Endothelial cell of umbilical vein (primary cell): ENCODE measurements at regions not wholly inside any gene's neighbourhood (a gene's known extent, or its start where the extent isn't known, plus 50 kb on each side); places are given as distances from the start of the nearest gene placed in this dataset.

Experiments used
- BruUV-seq: library from RNA; stranded (reverse); fragments of 400-500 nt; replicated peaks from 2 replicates; lab custom pipeline; 2021; lab: Mats Ljungman, UMichigan
- CTCF ChIA-PET: fragments of 300-600, 350-600 bp; sonication (Branson Sonifier 250); formaldehyde crosslinking; loops from one replicate; lab custom pipeline; 2021; ENCODE audit warnings: antibody characterized with exemption, inconsistent platforms; lab: Charles Lee
- POLR2A ChIA-PET: fragments of 300-600, 350-600 bp; sonication (Branson Sonifier 250); formaldehyde crosslinking; loops from one replicate; lab custom pipeline; 2021; ENCODE audit warnings: antibody characterized with exemption, inconsistent platforms; lab: Charles Lee
- DNase-seq: peaks from one replicate; pipeline ENCODE4 v3.0.0-alpha.2; 2011; ENCODE audit warnings: low read depth, low spot score
- FAIRE-seq: peaks from 2 replicates; lab custom pipeline; 2011; peaks lifted over from hg19 to GRCh38; lab: Jason Lieb, UNC
- H2AFZ ChIP-seq: 2 replicates; pipeline ENCODE4 v1.6.0; 2012; ENCODE audit warnings: low read depth, low read length, control low read depth, inconsistent platforms
- H3K27ac ChIP-seq: 2 replicates; pipeline ENCODE4 v1.5.1; 2011; ENCODE audit warnings: low read depth, mild to moderate bottlenecking, control low read depth, low read length, moderate library complexity; ENCODE audit not compliant: insufficient read depth
- H3K27me3 ChIP-seq, 2 experiments: 2 replicates each; pipeline versions ENCODE4 v1.6.0 to v1.6.1; 2011; ENCODE audit warnings: low read length in 2 of 2, mixed read lengths in 1 of 2; ENCODE audit not compliant: control insufficient read depth in 2 of 2, insufficient read depth in 2 of 2
- H3K36me3 ChIP-seq, 2 experiments: 2 replicates in 1 of 2; 3 replicates in 1 of 2; pipeline ENCODE4 v1.5.1; 2011; ENCODE audit warnings: low read length in 2 of 2, mild to moderate bottlenecking in 1 of 2, moderate library complexity in 1 of 2; ENCODE audit not compliant: control insufficient read depth in 2 of 2, insufficient read depth in 2 of 2; ENCODE audit errors: extremely low read depth in 1 of 2
- H3K4me1 ChIP-seq: 3 replicates; pipeline ENCODE4 v1.5.1; 2011; ENCODE audit warnings: mild to moderate bottlenecking, low read length; ENCODE audit not compliant: control insufficient read depth, insufficient read depth; ENCODE audit errors: extremely low read depth
- H3K4me2 ChIP-seq: 2 replicates; pipeline ENCODE4 v1.6.1; 2011; ENCODE audit warnings: low read length, control low read depth, mixed read lengths; ENCODE audit not compliant: insufficient read depth
- H3K4me3 ChIP-seq, 3 experiments: fragments of 200-600 bp in 1 of 3; sonication (generic), shearing (Covaris generic) in 1 of 3; replicated peaks in 1 of 3; 2 replicates each; pipeline ENCODE4 v1.5.1; 2011 to 2016; ENCODE audit warnings: control low read depth in 3 of 3, low read length in 3 of 3, mild to moderate bottlenecking in 2 of 3, inconsistent platforms in 1 of 3, low read depth in 1 of 3, moderate library complexity in 1 of 3; ENCODE audit not compliant: insufficient read depth in 1 of 3
- H3K79me2 ChIP-seq: 2 replicates; pipeline ENCODE4 v1.6.0; 2012; ENCODE audit warnings: low read length, inconsistent platforms; ENCODE audit not compliant: control insufficient read depth, insufficient read depth
- H3K9ac ChIP-seq: replicated peaks from 2 replicates; pipeline ENCODE3; 2011; ENCODE audit warnings: low read length, control low read depth; ENCODE audit not compliant: insufficient read depth; ENCODE audit errors: extremely low read depth
- H3K9me1 ChIP-seq: replicated peaks from 3 replicates; pipeline ENCODE4 v1.6.0; 2011; ENCODE audit warnings: mild to moderate bottlenecking, low read length; ENCODE audit not compliant: control insufficient read depth, insufficient read depth; ENCODE audit errors: extremely low read depth
- H3K9me3 ChIP-seq: replicated peaks from 2 replicates; pipeline ENCODE4 v1.5.1; 2012; ENCODE audit warnings: low read length, inconsistent platforms; ENCODE audit not compliant: control insufficient read depth, insufficient read depth
- H4K20me1 ChIP-seq: replicated peaks from 2 replicates; pipeline ENCODE3; 2011; ENCODE audit warnings: mild to moderate bottlenecking, low read length; ENCODE audit not compliant: control insufficient read depth, insufficient read depth; ENCODE audit errors: extremely low read depth
- CTCF ChIP-seq, 2 donors: IDR thresholded peaks; 1 replicate in 1 of 2; 2 replicates in 1 of 2; pipeline ENCODE4 v1.5.1; 2011; ENCODE audit warnings: low read length in 2 of 2, mild to moderate bottlenecking in 2 of 2, moderate library complexity in 2 of 2, control low read depth in 1 of 2, inconsistent platforms in 1 of 2, low read depth in 1 of 2; ENCODE audit not compliant: insufficient read depth in 1 of 2; ENCODE audit errors: extremely low read depth in 1 of 2
- EZH2 ChIP-seq: IDR thresholded peaks from 2 replicates; pipeline ENCODE4 v1.6.1; 2012; ENCODE audit warnings: borderline replicate concordance, low read depth, mild to moderate bottlenecking, moderate library complexity, low read length, inconsistent platforms; ENCODE audit not compliant: severe bottlenecking
- FOS ChIP-seq: IDR thresholded peaks from 2 replicates; pipeline ENCODE4 v1.6.1; 2011; ENCODE audit warnings: mild to moderate bottlenecking, low read length, moderate library complexity, borderline replicate concordance; ENCODE audit not compliant: insufficient read depth
- GATA2 ChIP-seq: IDR thresholded peaks from 2 replicates; pipeline ENCODE4 v1.7.0; 2011; ENCODE audit warnings: low read depth, mild to moderate bottlenecking, moderate library complexity, mixed read lengths, low read length; ENCODE audit not compliant: insufficient read length, insufficient read depth
- JUN ChIP-seq: IDR thresholded peaks from 2 replicates; pipeline ENCODE4 v1.6.1; 2011; ENCODE audit warnings: borderline replicate concordance, low read depth; ENCODE audit not compliant: insufficient read length, insufficient read depth
- MAX ChIP-seq: IDR thresholded peaks from 2 replicates; pipeline ENCODE4 v1.6.1; 2011; ENCODE audit not compliant: insufficient read depth, insufficient read length
- MYC ChIP-seq: IDR thresholded peaks from one replicate; pipeline ENCODE4 v1.6.1; 2011; ENCODE audit warnings: mild to moderate bottlenecking, low read depth, low read length
- POLR2A ChIP-seq: IDR thresholded peaks from 2 replicates; pipeline ENCODE4 v1.6.1; 2012; ENCODE audit warnings: low read depth, mild to moderate bottlenecking, control low read depth, low read length
- POLR2AphosphoS5 ChIP-seq: IDR thresholded peaks from 2 replicates; pipeline ENCODE4 v1.6.1; 2012; ENCODE audit warnings: low read depth, mild to moderate bottlenecking, control low read depth, low read length, moderate library complexity; ENCODE audit not compliant: insufficient read depth
- dilution Hi-C: fragments of 300-500 bp; cut with MboI; formaldehyde crosslinking; loops from one replicate; pipeline ENCODE4 v1.15.0; 2019; ENCODE audit warnings: low sequenced_read_pairs; ENCODE audit not compliant: extremely low pct_ligation_motif_present
- intact Hi-C: fragments of 100-400 bp; cut with micrococcal nuclease; formaldehyde crosslinking; loops from one replicate; pipeline ENCODE4 v1.10.0; 2022

- Histone ChIP-seq H3K9me1 (no peaks in the 10 kb centered on the region), H3K36me3 (no peaks in the 10 kb centered on the region), H3K4me1 (peaks cover 8% of the 10 kb centered on the region), H4K20me1 (no peaks in the 10 kb centered on the region), H3K79me2 (no peaks in the 10 kb centered on the region), H3K9me3 (no peaks in the 10 kb centered on the region), H3K4me3 (no peak overlapping the region), H3K9ac (no peak overlapping the region), H3K27ac (no peak overlapping the region), H3K4me2 (no peak overlapping the region), H2AFZ (no peak overlapping the region), H3K27me3 (no peaks in the 10 kb centered on the region)
- no TSS peak for BruUV-seq
- CTCF ChIA-PET, result interaction anchor here (1.9 kb wide), 1 partner anchor 506 kb away, joined by 6 read pairs; no protein-coding TSS in a partner anchor
- DNase-seq (no peak), FAIRE-seq (no peak)
- TF ChIP-seq EZH2 (no peak), GATA2 (no peak), CTCF (IDR thresholded peaks at IDR 0.05; ENCODE audit: extremely low read depth in 1 of 2, insufficient read depth in 1 of 2, low read depth in 1 of 2, low read length in 2 of 2) (no peak)
- intact Hi-C loops, result loop anchor here (5.0 kb wide), 1 partner anchor 99 kb away; no protein-coding TSS in a partner anchor
- POLR2A ChIA-PET, result no interaction called here
- dilution Hi-C loops, result no loop called here
Observed at GRCh38 chr12:91887957-91888356, 257.7 kb downstream of the BTG1 start.

- intact Hi-C loops (loop anchor here (5.0 kb wide), 1 partner anchor 101 kb away; no protein-coding TSS in a partner anchor), dilution Hi-C loops (no loop called here)
- Histone ChIP-seq H3K4me2 (no peak overlapping the region), H2AFZ (no peak overlapping the region), H4K20me1 (no peaks in the 10 kb centered on the region), H3K9me1 (no peaks in the 10 kb centered on the region), H3K4me3 (no peak overlapping the region), H3K27ac (no peak overlapping the region), H3K36me3 (no peaks in the 10 kb centered on the region), H3K4me1 (peaks cover 8% of the 10 kb centered on the region), H3K9ac (no peak overlapping the region), H3K79me2 (no peaks in the 10 kb centered on the region), H3K9me3 (no peaks in the 10 kb centered on the region), H3K27me3 (no peaks in the 10 kb centered on the region)
- no peak for FAIRE-seq
- TF ChIP-seq CTCF (IDR thresholded peaks at IDR 0.05; ENCODE audit: extremely low read depth in 1 of 2, insufficient read depth in 1 of 2, low read depth in 1 of 2, low read length in 2 of 2), result no peak
- no peak for TF ChIP-seq MYC
- TF ChIP-seq GATA2, result no peak
- TF ChIP-seq EZH2, result no peak
- no peak for TF ChIP-seq FOS
- no peak for TF ChIP-seq JUN
- TF ChIP-seq MAX, result no peak
- no peak for TF ChIP-seq POLR2AphosphoS5
- TF ChIP-seq POLR2A, result no peak
- DNase-seq, result peak; percentile 17
- POLR2A ChIA-PET, result no interaction called here
- no TSS peak for BruUV-seq
- CTCF ChIA-PET, result interaction anchor here (0.6 kb wide), 1 partner anchor 330 kb away, joined by 5 read pairs; no protein-coding TSS in a partner anchor
Observed at GRCh38 chr12:91885851-91886731, 259.6 kb downstream of the BTG1 start.
